HL-60 (cell line): ENCODE measurements at regions not wholly inside any gene's neighbourhood (a gene's known extent, or its start where the extent isn't known, plus 50 kb on each side); places are given as distances from the start of the nearest gene placed in this dataset.

ENCODE experiments used
- DNase-seq, 2 experiments: peaks; one replicate each; pipeline ENCODE4 v3.0.0-alpha.2; 2010 to 2020; ENCODE audit warnings: low read depth in 1 of 2, low spot score in 1 of 2
- H3K27ac ChIP-seq: fragments of 250-450 bp; sonication (Bioruptor Pico); replicated peaks from 2 replicates; pipeline ENCODE4 v1.5.1; 2020; ENCODE audit warnings: mild to moderate bottlenecking, moderate library complexity
- H3K27me3 ChIP-seq: fragments of 250-450 bp; sonication (Bioruptor Pico); 2 replicates; pipeline ENCODE4 v1.5.1; 2021; ENCODE audit warnings: mild to moderate bottlenecking, moderate library complexity; ENCODE audit not compliant: insufficient read depth, poor library complexity, severe bottlenecking
- H3K4me3 ChIP-seq: replicated peaks from 2 replicates; pipeline ENCODE4 v1.5.1; 2011; ENCODE audit warnings: mild to moderate bottlenecking, control low read depth, low read length; ENCODE audit not compliant: insufficient read depth
- CTCF ChIP-seq: IDR thresholded peaks from one replicate; pipeline ENCODE4 v1.5.1; 2011; ENCODE audit warnings: low read length, control low read depth, inconsistent platforms; ENCODE audit not compliant: insufficient read depth
- GABPA ChIP-seq: IDR thresholded peaks from 2 replicates; pipeline ENCODE4 v1.6.1; 2012; ENCODE audit warnings: low read depth
- POLR2AphosphoS5 ChIP-seq: IDR thresholded peaks from 2 replicates; pipeline ENCODE4 v1.6.1; 2012; ENCODE audit warnings: low read depth
- REST ChIP-seq: IDR thresholded peaks from 2 replicates; pipeline ENCODE4 v1.6.1; 2012; ENCODE audit warnings: low read depth; ENCODE audit not compliant: insufficient replicate concordance
- SPI1 ChIP-seq: IDR thresholded peaks from 2 replicates; pipeline ENCODE4 v1.6.1; 2012; ENCODE audit warnings: low read depth, mild to moderate bottlenecking, borderline replicate concordance

GRCh38 chr11:109869536-109869935 is 223.7 kb upstream of the ZC3H12C start:
- TF ChIP-seq GABPA: no peak
- no peak for TF ChIP-seq SPI1
- no peak for TF ChIP-seq POLR2AphosphoS5
- no peak for TF ChIP-seq REST
- no peak for TF ChIP-seq CTCF
- no peak for DNase-seq
- Histone ChIP-seq H3K27me3 (no peaks in the 10 kb centered on the region), H3K4me3 (no peak overlapping the region), H3K27ac (no peak overlapping the region)

- no peak for TF ChIP-seq POLR2AphosphoS5
- no peak for TF ChIP-seq GABPA
- no peak for TF ChIP-seq SPI1
- H3K27me3 ChIP-seq: no peaks in the 10 kb centered on the region
- no peak for DNase-seq
These were observed 222.9 kb upstream of the ZC3H12C start for GRCh38 chr11:109870297-109870696.

GRCh38 chr11:109877043-109877442 is 216.1 kb upstream of the ZC3H12C start:
- no peak overlapping the region for H3K4me3 ChIP-seq
- no peak for TF ChIP-seq REST
- no peak for TF ChIP-seq SPI1
- no peak for TF ChIP-seq POLR2AphosphoS5
- no peak for TF ChIP-seq GABPA
- TF ChIP-seq CTCF: no peak
- DNase-seq: no peak
- H3K27ac ChIP-seq: no peak overlapping the region
- no peaks in the 10 kb centered on the region for H3K27me3 ChIP-seq

More at GRCh38 chr11:109870297-109870696, 222.9 kb upstream of the ZC3H12C start:
- Histone ChIP-seq H3K4me3 (no peak overlapping the region), H3K27ac (no peak overlapping the region)

- DNase-seq: no peak
- no peaks in the 10 kb centered on the region for H3K27me3 ChIP-seq
- H3K27ac ChIP-seq: no peak overlapping the region
- H3K4me3 ChIP-seq: no peak overlapping the region
- TF ChIP-seq CTCF: no peak
- TF ChIP-seq POLR2AphosphoS5: no peak
- no peak for TF ChIP-seq SPI1
- no peak for TF ChIP-seq GABPA
- no peak for TF ChIP-seq REST
These were observed 208.7 kb upstream of the ZC3H12C start for GRCh38 chr11:109884501-109884900.
